Large intestine (tissue), 3 donors: ENCODE measurements at regions not wholly inside any gene's neighbourhood (a gene's known extent, or its start where the extent isn't known, plus 50 kb on each side); places are given as distances from the start of the nearest gene placed in this dataset.
A peak's percentile ranks its signal among the peaks of the same experiment; 100 is the strongest.

ENCODE experiments used
- DNase-seq, 2 donors: peaks; one replicate each; pipeline versions ENCODE4 v3.0.0 to v3.0.0-alpha.2; 2013
- H3K27ac ChIP-seq: one replicate; pipeline ENCODE4 v1.5.1; 2013; ENCODE audit warnings: low read length
- H3K27me3 ChIP-seq: 2 replicates; pipeline ENCODE4 v1.6.1; 2013; ENCODE audit warnings: low read length; ENCODE audit not compliant: control insufficient read depth, insufficient read depth
- H3K36me3 ChIP-seq: 2 replicates; pipeline ENCODE4 v1.6.1; 2013; ENCODE audit warnings: low read length; ENCODE audit not compliant: control insufficient read depth, insufficient read depth
- H3K4me1 ChIP-seq: one replicate; pipeline ENCODE4 v1.6.1; 2013; ENCODE audit warnings: low read length; ENCODE audit not compliant: control insufficient read depth, insufficient read depth
- H3K4me3 ChIP-seq: one replicate; pipeline ENCODE4 v1.5.1; 2013; ENCODE audit warnings: low read length
- H3K9me3 ChIP-seq: one replicate; pipeline ENCODE4 v1.6.1; 2013; ENCODE audit warnings: mild to moderate bottlenecking, low read depth, low read length, moderate library complexity; ENCODE audit not compliant: control insufficient read depth
- WGBS: methylation state at CpG from one replicate; pipeline ENCODE4 v1.1.5; 2013; ENCODE audit warnings: low lambda C conversion rate; ENCODE audit not compliant: insufficient coverage; 5-methylcytosine and 5-hydroxymethylcytosine counted together

DNA sequence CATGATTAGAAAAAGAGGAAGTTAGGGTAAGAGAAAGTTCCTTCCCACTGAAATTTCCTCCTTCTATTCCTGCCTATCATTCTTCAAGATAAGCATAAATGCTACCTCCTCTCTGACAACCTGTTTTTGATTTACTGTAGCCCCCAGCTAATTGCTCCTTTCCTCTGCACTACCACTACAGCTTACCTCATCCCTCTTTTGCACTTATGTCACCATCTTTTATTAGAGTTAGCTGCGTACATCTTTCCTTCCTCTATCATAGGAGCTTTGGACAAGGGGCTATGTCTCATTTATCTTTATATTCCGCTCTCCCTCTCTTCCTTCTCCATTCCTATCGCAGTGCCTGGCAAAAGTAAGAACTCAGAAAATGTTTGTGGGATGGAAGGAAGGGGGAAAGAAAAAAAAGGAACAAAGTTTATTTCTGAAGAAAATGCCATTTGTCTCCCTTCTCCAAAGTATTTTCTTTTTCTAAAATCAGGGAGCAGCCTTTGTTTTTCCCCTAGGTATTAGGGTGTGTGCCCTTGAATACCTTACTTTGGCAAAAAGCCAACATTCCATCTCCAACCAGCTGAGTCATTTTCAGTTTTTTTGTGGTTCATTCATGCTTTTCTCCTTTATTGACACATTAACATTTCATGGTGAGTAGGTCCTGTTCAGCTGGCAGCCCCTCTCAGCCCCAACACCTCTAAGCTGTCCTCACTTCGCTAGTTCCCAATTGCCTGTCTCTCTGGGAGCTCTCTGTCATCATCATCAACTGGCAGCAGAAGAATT lies 87.6 kb upstream of the SOX2 start:
- Histone ChIP-seq H3K4me1 (no peaks in the 10 kb centered on the region), H3K4me3 (no peak overlapping the region), H3K9me3 (no peaks in the 10 kb centered on the region), H3K27me3 (no peaks in the 10 kb centered on the region), H3K27ac (no peak overlapping the region), H3K36me3 (no peaks in the 10 kb centered on the region)
- WGBS = 72% methylated on average over 2 of the region's 4 CpGs
- no peak for DNase-seq

DNA sequence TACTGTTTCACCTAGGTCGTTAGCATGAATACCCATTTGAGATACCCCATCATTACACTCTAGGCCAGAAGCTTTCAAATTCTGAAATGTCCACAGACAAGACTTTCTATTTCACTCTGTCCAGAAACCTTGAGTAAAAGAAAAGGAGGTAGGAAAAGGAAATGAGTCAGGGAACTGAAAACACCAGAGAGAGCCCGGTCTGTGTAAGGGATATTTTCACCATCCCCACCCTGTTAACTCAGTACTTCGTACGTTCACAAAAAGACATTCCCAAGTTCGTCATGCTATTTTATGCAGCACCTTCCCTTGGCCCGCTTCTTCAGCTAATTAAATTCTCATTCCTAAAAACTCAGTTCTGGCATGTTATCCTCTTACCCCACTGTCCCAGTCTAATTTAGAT lies 89.4 kb upstream of the SOX2 start:
- Histone ChIP-seq H3K27ac (no peak overlapping the region), H3K36me3 (no peaks in the 10 kb centered on the region), H3K27me3 (no peaks in the 10 kb centered on the region), H3K4me1 (no peaks in the 10 kb centered on the region), H3K9me3 (no peaks in the 10 kb centered on the region), H3K4me3 (no peak overlapping the region)
- DNase-seq = no peak
- WGBS = 92% methylated on average over 2 of the region's 6 CpGs

DNA sequence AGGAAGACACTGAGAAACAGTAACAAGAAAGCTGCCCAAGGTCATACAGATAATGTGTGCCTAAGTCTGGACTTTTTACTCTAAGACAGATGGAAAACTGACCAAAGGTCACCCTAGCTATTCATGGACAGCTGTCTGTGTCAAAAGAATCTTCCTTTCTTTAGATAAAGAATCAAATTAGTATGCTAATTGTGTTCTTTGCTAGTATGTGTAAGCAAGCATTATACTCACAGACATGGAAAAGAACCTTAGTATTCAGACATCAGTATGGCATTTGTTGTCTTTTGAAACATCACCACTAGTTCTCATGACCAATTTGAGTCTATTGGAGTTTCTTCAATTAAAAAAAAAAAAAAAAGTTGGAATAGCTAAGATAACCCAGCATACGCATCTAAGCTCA lies 91.8 kb upstream of the SOX2 start:
- no peak for DNase-seq
- Histone ChIP-seq H3K4me1 (no peaks in the 10 kb centered on the region), H3K9me3 (no peaks in the 10 kb centered on the region), H3K27ac (no peak overlapping the region), H3K36me3 (no peaks in the 10 kb centered on the region), H3K27me3 (no peaks in the 10 kb centered on the region), H3K4me3 (no peak overlapping the region)
- WGBS = 100% methylated on average over 1 of the region's 1 CpG

DNA sequence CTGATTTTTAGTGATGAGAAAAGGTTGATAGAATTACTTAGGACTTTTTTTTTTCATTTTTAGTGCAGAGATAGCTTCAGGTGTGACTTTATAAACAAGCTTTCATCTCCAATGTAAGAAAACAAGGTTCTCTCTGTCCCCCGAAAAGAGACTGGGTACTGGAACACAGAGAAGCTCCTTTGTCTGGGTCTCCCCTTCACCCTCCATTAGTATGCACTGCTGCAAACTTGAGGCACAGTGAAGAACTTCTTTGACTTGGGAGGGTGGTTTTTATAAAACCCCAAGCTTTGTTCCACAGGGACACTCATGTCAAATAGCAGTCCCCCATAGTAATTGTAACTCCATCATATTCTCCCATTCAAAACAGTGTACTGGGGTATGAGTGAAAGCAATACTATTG lies 93.5 kb upstream of the SOX2 start:
- Histone ChIP-seq H3K9me3 (no peaks in the 10 kb centered on the region), H3K27me3 (no peaks in the 10 kb centered on the region), H3K36me3 (no peaks in the 10 kb centered on the region), H3K27ac (no peak overlapping the region), H3K4me3 (no peak overlapping the region), H3K4me1 (no peaks in the 10 kb centered on the region)
- no CpG with 5 or more reads among the region's 1 CpG for WGBS
- no peak for DNase-seq

DNA sequence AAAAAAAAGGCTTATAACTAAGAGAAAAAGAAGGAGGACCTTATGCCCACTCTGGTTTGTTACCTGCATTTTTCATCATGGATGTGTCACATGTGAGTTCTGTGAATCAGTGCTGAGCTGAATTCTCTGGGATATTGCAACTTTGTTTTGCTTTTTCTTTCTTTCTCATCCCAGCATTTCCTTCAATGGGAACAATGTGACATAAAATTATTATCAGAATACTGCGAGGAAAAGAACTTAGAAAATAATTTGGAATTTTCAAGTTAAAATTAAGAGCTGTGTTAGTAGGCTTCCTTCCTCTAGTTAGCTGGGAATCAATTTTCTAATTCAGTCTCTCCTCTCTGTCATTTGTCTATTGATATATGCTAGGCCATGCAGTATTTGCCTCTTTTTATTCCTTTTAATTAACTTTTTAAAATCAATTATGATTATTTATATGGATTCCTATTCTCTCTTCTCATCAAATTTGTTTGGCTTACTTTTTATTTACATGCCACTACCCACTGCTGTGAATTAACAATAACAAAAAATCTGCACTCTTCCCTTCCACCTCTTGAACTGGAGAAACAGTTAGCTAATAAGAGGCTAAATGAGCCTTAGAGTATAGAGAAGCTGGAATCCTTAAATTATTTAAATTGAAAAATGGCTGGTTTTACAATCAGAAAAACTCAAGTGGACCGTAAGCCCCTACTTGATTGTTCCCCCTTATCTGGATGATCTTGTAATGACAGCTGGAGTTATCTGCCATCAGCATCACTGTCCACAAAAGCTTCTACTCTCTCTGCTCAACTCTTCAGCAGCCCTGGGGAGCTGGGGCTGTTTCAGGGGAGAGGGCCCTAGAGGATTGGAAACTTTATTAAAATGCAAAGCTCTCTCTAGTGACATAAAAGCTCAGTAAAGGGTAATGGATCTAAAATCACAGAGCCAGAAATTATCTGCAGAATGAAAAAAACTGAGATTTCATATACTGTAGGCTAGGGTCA lies 95.3 kb upstream of the SOX2 start:
- no peak overlapping the region for H3K27ac ChIP-seq
- no peak overlapping the region for H3K4me3 ChIP-seq
- H3K36me3 ChIP-seq = no peaks in the 10 kb centered on the region
- no peaks in the 10 kb centered on the region for H3K4me1 ChIP-seq
- no peaks in the 10 kb centered on the region for H3K9me3 ChIP-seq
- DNase-seq = no peak
- WGBS = 80% methylated on average over 1 of the region's 2 CpGs
- no peaks in the 10 kb centered on the region for H3K27me3 ChIP-seq

DNA sequence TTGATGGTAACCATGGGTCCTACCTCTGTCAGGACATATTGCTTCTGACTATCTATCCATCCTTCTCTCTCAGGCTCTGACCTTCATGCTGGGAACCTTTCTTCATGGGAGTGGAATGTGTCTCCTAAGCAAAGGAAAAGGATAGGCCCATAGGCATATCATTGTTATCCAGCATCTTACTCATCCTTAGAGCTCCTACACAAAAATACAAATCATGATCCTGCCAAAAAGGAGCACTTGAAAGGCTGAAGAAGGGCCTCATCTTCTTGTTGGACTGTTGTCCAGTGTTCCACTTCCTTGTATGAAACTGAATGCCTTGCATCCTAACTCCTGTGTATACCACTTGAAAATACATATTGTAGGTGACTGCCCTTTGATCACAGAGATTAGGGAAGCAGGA lies 96.1 kb upstream of the SOX2 start:
- no peak overlapping the region for H3K27ac ChIP-seq
- H3K27me3 ChIP-seq = no peaks in the 10 kb centered on the region
- H3K9me3 ChIP-seq = no peaks in the 10 kb centered on the region
- no peaks in the 10 kb centered on the region for H3K4me1 ChIP-seq
- no peak for DNase-seq
- H3K4me3 ChIP-seq = no peak overlapping the region
- no peaks in the 10 kb centered on the region for H3K36me3 ChIP-seq

DNA sequence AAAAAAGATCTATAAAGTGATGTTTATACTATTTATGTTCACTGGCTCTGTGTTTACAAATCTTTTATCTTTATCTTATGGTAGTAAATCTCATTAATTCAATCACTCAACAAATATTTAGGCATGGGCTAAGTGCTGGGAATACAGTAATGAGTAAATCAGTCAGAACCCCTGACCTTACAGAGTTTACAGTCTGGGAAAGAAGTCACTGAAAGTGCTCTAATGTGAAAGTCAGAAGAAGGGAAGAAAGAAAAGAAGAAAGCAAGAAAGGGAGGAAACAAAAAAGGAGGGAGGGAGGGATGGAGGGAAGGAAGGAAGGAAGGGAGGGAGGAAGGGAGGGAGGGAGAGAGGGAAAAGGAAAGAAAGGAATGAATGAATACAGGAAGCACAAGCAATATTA lies 96.8 kb upstream of the SOX2 start:
- Histone ChIP-seq H3K4me3 (no peak overlapping the region), H3K36me3 (no peaks in the 10 kb centered on the region), H3K9me3 (no peaks in the 10 kb centered on the region), H3K27ac (no peak overlapping the region), H3K4me1 (no peaks in the 10 kb centered on the region), H3K27me3 (no peaks in the 10 kb centered on the region)
- no peak for DNase-seq

DNA sequence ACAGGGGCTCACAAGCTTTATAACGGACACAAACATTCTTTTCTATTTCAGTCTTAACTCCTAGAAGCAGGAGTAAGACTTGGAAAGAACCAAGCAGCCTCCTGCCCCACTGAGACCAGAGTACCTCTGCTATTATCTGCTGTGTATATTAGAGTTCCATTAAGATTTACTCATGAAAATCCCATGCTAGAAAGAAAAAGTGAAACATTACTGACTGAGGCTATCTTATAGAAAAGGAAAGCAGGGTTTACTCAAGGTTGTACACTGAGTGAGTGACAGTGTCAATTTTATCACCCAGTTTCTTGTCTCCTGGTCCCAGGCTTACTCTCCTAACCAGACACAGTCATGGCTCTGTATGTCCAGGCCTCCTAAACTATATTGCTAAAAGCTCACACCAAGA lies 97.9 kb upstream of the SOX2 start:
- H3K36me3 ChIP-seq = no peaks in the 10 kb centered on the region
- no peaks in the 10 kb centered on the region for H3K9me3 ChIP-seq
- peak in 1 of 2 donors; percentile 0 for DNase-seq
- no CpG with 5 or more reads among the region's 1 CpG for WGBS
- no peak overlapping the region for H3K4me3 ChIP-seq
- no peaks in the 10 kb centered on the region for H3K4me1 ChIP-seq
- H3K27ac ChIP-seq = no peak overlapping the region
- H3K27me3 ChIP-seq = no peaks in the 10 kb centered on the region

DNA sequence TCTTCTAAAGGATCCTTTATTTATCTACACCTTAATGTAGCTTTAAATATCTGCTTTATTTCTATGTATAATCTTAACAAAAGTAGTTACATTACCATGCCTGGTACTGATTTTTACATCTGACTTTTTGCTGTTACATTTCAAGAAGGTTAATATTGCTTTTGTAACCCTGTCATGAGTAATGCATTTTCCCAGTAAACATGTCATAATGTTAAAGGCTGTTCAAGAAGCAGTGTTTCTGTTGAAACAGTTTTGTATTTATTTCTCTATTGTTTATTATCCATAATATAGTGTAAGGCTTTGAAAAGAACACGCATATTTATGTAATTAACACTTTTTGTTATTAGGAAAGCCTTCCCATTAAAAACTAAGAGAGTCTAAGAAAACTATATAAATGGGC lies 98.5 kb upstream of the SOX2 start:
- Histone ChIP-seq H3K4me3 (no peak overlapping the region), H3K9me3 (no peaks in the 10 kb centered on the region), H3K27me3 (no peaks in the 10 kb centered on the region), H3K36me3 (no peaks in the 10 kb centered on the region), H3K27ac (no peak overlapping the region), H3K4me1 (no peaks in the 10 kb centered on the region)
- WGBS = 90% methylated on average over 1 of the region's 1 CpG
- DNase-seq = no peak

DNA sequence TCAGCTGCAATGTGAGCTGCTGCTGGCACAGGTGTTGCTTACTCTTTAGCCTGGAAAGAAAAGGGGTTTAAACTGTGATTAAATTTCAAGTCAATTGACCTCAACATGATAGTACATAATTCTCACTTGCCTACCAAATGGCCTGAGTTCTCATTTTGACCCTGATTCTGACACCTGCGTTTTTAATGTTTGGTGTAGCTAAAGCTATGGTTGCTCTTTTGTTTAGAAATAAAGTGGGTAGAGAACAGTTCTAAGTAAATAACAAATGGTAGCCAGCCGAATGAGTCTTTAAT lies 100.8 kb upstream of the SOX2 start:
- Histone ChIP-seq H3K4me3 (no peak overlapping the region), H3K36me3 (no peaks in the 10 kb centered on the region), H3K27ac (no peak overlapping the region), H3K4me1 (no peaks in the 10 kb centered on the region), H3K9me3 (no peaks in the 10 kb centered on the region), H3K27me3 (no peaks in the 10 kb centered on the region)
- WGBS = 100% methylated on average over 1 of the region's 2 CpGs
- DNase-seq = no peak
